Fibroblast of upper back skin (primary cell): ENCODE measurements at regions not wholly inside any gene's neighbourhood (a gene's known extent, or its start where the extent isn't known, plus 50 kb on each side); places are given as distances from the start of the nearest gene placed in this dataset.
A peak's percentile ranks its signal among the peaks of the same experiment; 100 is the strongest.

Source experiments
- DNase-seq: peaks from one replicate; pipeline ENCODE4 v3.0.0-alpha.2; 2013

DNA sequence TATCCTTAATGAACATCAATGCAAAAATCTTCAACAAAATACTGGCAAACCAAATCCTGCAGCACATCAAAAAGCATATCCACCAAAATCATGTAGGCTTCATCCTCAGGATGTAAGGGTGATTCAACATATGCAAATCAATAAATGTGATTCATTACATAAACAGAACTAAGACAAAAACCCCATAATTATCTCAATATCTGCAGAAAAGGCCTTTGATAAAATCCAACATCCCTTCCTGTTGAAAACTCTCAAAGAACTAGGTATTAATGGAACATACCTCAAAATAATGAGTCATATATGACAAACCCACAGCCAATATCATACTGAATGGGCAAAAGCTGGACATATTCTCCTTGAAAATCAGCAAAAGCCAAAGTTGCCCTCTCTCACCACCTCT, 54.6 kb upstream of the DEPDC1 start:
- no peak for DNase-seq

DNA sequence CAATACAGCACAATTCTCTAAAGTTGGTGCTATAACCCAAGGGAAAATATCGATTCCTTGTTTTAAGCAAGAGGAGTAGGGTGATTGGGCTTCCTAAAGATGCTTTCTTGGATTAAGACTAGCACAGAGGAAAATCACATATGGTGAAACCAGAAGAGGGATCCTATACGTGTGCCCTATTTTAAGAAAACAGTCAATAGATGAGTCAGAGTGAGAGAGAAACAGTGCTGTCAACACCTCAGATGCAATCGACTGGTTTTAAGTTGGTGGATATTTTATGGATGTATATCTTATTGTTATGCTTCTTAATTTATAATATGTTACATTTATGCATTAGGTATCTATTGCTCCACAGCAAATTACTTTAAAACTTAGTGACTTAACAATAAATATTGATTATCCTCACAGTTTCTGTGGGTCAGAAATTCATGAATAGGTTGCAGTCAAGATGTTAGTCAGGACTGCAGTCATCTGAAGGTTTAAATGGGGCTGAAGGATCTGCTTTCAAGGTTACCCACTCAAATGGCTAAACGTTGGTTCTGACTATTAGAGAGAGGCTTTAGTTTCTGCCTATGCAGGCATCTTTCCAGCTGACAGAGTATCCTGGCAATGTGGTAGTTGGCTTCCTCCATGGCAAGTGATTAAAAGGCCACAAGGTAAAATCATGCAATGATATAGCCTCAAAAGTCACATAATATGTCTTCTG, 61.6 kb upstream of the DEPDC1 start:
- DNase-seq = no peak

DNA sequence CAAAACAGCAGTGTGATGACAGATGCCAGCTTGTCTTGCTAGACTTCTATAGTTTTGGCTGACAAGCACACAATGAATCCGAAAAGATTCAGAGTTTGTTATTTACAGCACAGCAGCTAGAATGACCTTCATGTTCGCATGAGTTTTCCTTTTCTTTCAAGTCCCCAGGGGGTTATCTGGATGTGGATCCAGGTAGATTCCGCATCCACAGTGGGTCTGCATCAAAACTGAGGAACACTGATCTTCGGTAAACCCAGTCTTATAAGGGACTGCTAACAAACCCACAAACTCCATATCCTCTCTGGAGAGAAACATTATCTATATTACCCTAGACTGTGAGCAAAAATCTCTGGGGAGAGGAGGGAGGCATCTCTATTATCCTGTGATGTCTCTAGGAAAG, 69.0 kb upstream of the DEPDC1 start:
- DNase-seq = no peak

DNA sequence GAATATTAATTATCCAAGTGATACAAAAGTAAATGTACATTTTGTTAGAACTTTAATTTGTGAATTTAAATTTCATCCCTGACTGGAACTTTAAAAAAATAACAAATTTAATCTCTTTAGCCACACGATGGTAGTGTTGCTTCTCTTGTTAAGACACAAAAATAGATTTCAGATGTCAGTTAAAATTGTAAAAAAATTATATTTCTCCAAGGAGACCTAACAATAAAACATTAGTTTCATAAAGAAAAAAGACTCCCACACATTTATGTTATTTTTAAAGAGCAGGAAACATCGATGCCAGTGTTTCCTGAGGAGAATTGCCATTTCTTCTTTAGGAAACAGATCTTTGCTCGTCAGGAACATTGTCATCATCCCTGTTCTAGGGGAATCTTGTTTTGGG, 74.0 kb upstream of the DEPDC1 start:
- DNase-seq = no peak

DNA sequence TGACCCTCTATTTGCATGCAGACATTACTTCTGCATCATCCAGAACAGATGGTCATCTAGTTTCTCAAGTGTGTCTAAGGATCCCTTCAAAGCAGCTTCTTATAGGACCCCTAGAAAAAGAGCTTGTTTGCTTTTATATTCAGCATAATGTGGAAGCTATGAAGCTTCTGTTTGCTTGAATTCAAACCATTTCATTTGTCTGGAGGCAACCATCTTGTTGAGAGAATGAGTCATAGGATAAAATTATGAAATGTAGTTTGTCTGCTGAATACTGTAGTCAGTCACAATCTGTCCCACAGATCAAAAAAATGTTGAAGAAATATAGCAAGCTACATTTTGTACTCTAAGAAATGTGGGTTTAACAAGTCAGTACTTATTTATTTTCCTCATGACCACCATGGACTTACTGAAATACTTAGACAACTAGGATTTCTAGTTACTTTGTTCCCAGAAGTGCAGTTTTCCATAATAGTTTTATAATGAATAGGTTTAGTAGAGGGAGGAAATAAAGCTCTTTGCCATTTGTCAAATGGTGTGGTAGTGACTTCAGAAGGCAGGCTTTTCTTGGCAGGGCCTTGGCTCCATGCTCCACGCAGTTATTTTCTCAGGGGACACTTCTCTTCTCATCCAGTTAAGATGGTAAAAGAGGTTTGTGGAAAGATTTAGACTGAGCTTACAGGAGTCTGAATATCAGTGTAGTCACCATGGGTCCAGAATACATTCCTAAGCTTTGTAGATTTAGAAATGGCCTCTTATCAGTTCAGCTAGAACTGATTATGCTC, 74.8 kb upstream of the DEPDC1 start:
- DNase-seq = peak; percentile 16

DNA sequence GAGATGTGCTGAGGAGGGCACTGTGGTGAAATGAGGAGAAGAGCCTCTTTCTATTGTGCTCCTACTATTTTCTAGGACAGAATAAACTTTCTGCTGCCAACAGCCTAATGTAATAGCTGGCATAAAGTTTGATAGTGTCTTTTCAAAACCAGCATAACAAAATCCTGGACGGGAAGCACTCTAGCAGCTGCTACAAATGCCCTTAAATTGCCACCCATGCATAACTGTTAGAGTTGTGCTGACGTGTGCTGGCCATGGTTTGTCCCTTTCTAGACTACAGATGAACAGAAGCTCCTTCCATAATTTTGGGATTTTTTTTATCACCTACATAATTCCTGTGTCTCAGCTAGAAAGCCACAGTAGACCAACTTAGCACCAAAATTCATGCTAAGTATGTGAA, 88.5 kb upstream of the DEPDC1 start:
- no peak for DNase-seq

DNA sequence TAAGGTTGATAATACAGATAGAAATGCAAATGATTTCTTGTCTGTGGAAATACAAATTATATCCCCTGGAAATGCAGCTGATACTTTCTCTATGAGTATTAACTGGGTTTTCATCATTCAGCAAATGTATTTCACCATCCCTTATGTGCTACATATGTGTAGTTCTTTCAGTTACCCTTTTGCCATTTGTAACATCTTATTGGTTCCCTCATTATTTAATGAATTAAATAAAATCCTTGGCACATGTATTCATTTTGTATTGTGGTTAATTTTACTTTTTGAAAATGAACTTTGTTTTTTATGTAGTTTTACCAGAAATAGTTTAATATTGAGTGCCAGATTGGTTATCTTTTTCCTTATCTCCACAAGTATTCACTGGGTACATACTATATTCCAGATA, 89.9 kb upstream of the DEPDC1 start:
- DNase-seq = no peak

DNA sequence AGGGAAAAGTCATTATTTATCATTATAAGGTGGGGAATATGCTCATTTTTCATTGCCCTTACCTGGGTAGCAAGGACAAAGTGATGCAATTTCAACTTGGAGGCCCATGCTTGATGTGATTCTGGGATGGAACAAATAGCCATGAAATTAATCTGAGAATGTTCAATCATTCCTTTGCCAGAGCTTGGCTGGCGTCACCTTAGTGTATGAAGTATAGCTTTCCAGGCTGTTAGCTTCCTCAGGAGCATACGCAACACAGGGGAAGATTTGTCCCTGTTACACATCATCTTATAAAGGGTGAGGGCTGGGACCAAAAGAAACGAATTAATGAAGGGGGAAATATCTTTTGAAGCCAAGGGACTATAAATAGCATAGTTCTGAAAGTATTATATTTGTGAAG, 91.4 kb upstream of the DEPDC1 start:
- no peak for DNase-seq

DNA sequence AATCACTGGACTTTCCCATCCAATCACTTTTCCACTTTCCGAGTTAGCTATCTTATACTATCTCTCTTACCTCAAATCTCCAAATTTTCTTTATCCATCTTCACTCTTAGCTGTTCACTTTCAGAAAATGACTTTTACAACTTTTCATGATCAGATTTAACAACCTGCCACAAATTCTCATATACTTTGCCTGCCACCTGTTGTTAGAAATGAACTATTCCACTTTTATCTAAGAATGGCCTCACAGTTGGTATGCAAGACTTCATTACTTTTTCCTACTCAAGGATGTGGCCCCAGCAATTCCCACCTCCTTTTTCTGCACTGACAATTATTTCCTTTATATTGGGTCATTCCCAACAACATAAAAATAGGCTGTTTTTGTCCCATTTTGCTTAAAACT, 93.6 kb upstream of the DEPDC1 start:
- DNase-seq = no peak

DNA sequence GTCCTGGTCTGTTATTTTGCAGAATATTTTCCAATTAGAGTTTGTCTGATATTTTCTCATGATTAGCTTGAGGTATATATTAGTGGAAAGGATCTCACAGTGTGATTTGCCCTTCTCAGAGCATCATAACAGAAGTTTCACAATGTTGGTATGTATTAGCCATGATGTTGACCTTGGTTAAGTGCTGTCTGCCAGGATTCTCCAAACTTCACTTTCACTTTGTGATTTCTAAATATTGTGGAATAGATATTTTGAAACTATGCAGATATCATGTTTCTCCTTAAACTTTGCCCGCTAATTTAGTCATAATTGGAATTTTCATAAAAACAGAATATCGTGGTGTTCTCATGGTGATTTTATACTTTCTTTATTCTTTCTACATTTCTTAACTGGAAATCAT, 98.0 kb upstream of the DEPDC1 start:
- no peak for DNase-seq

DNA sequence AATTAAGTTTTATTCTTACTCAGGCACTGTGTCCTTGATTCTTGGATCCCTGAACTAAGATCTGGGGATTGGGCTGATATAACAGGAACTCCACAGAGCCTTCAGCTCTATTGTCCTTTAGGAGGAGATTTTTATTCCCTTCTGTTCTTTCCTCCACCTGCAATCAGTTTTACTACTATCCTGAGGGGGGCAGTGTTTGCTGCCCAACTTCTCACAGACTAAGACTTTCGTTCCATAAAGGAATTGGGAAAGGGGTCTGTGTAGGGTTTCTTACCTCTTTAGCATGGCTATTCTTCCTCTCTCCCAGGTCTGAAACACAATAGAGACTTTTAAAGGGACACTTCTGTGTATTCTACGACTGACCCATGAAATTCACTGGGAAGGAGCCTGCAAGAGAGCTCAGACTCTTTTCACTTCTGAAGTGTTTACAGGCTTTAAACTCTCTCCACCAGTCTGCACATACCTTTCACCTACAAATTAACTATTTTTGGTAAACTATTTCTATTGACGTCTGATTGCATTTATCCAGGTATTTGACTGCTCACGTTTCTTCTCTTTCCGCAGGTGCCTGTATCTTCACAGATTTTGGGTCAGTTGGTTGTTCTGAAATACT, 103.3 kb upstream of the DEPDC1 start:
- DNase-seq = peak; percentile 12

DNA sequence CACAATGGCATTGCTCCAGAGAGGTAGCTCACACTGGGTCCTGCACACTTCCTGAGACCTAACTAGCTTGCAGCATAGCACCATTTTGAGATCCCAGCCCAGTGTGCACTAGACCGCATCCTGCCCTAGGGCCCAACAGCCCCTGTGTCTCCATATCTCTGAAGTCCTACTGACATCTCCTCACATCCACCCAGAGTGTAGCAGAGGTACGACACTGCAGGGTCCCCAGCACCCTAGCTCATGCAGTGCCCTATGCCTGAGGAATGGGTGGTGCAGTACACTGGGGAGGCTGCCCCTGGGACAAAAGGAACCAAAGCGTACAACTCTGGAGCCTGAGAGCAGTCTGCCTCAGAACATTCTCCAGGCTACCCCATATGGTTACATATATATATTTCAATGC, 111.4 kb upstream of the DEPDC1 start:
- no peak for DNase-seq

DNA sequence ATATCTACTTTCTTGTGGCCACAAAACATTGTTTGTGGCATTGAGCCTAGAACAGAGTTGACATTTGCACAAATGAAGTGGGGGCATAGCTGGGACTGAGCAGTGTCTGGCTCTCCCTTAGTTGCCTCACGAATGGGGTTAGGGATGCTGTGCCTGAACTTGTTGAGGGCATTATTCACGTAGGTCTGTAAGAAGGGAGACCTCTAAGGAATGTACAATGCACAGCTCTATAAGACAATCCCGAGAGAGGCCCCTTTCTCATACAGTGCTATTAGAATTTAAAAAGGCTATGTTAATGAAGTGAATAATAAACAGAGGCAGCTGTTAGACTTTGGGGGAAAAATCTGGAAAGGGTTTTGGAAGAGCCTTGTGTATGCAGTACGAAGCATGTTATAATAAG, 118.4 kb upstream of the DEPDC1 start:
- no peak for DNase-seq

DNA sequence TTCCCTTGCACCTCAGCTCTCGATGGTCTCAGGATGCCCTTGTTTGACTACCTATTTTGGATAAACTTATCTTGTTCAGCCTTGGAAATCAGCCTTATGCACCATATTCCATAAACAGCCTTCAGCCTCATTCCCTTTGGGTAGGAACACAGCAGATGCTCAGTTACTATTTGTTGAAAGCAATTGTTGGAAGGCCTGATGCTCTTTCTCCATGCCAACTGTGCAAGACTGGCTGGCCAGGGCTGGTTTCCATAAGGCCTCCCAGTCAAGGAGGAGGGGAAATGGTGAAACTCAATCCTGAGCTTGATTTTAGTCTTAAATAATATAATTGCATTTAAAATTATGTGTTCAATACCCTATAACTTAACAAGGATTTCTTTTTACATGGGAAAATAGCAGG, 121.1 kb upstream of the DEPDC1 start:
- no peak for DNase-seq

DNA sequence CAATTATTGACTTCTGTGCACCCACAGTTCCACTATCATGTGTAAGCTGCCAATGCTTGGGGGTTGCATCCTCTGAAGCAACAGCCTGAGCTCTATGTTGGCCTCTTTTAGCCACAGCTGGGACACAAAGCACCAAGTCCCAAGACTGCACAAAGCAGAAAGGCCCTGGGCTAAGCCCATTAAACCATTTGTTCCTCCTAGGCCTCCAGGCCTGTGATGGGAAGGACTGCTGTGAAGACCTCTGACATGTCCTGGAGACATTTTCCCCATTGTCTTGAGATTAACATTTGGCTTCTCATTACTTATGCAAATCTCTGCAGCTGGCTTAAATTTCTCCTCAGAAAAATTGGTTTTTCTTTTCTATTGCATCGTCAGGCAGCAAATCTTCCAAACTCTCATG, 123.7 kb upstream of the DEPDC1 start:
- DNase-seq = no peak

DNA sequence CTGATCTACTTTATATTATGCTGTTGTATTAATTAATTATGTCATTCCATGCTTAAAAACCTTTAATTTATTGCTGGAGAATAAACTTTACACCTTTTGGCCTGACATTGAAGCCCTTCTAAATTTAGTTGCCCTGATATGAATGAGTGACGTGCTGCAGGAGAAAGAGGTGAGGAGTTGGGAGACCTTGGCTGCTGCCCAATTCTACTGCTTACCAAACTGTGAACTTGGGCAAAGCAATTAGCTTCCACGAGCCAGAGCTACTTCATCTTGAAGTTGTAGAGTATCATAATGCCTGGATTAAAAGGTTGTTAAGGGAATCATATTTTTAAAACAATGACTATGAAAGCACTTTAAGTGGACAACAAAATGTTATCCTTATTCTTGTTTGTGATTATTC, 126.8 kb upstream of the DEPDC1 start:
- no peak for DNase-seq

DNA sequence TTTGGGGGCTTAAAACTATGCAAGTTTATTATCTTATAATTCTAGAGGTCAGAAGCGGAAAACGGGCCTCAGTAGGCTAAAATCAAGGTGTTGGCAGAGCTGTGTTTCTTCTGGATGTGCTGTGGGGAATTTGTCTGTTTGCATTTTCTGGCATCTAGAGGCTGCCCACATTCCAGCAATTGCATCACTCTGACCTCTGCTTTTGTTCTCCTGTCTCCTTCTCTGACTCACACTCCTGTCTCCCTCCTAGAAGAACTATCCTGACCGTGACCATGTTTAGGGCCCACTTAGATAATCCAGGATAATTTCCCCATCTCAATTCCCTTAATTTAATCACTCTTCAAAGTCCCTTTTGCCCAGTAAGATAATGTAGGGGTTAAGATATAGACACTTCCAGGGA, 127.4 kb upstream of the DEPDC1 start:
- DNase-seq = peak; percentile 60

DNA sequence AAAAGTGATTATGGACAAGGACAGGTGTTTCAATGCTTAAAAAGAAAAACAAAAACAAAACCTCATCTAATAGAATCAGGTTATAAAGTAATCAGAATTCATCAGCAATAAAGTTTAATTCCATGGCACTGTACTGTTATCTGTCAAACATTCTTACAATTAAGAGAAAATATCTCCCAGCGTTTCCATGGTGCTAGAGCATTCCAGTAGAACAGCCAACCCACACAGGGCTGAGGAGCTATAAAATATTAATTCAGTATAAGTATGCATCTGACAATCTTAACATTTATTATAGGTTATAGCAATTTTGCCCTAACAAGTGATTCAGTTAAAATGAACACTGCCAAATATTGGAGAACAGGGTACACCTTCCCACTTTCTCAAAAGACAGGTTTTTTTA, 128.7 kb upstream of the DEPDC1 start:
- no peak for DNase-seq

DNA sequence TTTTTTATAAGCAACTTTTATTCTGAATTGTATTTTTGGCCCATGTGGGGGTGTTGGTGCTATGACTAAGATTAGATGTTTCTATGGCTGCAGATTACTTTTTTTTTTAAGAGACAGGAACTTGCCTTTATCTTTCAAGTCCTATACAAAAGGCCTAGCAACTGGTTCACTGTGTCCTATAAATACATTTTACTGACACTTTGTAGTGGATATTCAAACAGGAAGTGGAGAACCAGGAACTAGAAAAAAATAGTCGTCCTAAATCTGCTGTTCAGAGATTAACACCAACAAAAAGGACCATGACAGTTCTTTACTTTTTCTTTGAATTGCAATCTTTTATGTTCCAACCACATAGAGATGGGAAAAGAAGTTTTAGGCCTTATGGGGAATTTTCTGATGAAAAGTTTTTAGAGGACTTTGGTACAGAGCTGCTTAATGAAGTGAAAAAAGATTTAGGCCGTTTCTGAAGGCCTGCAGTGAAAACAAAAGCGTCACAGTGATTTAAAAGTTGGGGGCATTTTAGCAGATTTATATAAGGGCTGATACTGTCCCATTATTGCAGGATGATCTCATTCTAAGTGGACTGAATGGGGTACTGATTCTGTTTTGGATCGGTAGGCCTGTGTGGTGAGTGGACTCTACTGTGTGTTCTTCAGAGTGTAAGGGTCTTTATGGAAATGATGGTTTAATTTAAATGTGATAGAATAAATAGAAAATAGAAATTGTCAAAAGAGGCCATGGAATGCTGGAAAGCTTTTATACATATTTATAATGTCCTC, 136.4 kb upstream of the DEPDC1 start:
- no peak for DNase-seq

DNA sequence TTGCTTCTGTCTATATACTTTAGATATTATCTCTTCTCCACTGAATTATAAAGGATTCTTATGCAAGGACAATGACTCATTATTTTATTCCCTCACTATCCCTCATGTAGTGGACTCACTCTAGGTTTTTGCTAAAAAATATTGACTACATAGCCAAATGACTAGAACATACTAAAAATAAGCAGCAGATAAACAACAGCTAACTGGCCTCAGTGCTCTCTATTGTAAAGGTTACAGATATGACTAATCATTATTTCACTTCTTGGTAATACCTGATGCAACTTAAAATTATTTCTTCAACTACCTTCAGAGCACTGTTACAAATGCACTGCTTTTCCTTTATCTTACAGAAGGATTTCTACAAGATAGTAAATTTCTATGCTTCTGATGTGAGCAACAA, 147.6 kb upstream of the DEPDC1 start:
- no peak for DNase-seq

DNA sequence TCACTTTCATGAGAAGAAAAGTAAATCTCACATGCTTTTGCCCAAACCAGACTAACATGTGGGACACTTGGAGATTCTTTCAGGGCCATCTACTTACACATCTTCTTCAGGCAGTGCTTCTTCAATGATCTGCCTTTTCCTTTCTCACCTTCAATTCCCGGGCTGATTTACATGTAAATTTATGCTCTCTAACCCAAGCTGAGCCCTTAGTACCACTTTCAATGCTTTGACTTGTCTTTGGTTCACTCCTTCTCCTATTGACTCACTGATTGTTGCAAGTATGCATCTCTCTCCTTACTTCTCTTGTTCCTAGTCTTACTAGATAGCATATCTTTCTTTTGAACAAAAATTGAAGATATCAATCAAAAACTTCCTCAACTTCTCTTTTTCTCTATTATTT, 154.2 kb upstream of the DEPDC1 start:
- DNase-seq = no peak

DNA sequence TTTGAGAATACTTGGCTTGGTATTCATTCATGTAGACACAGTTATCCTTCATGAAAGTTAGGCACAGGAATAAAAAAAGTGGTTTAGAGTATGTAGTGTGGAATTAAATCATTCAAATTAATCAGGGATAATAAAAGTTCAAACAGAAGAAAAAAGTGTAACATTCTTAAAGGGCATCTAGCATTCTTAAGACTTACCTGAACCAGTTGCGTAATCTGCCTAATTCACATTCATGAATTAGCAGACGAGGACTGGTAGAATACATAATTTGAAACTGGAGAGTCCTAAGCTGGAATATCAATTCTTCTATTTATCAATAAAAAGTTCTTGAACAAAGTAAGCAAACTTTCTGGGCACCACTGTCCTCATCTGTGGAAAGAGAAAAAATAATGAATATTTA, 157.0 kb upstream of the DEPDC1 start:
- DNase-seq = no peak

DNA sequence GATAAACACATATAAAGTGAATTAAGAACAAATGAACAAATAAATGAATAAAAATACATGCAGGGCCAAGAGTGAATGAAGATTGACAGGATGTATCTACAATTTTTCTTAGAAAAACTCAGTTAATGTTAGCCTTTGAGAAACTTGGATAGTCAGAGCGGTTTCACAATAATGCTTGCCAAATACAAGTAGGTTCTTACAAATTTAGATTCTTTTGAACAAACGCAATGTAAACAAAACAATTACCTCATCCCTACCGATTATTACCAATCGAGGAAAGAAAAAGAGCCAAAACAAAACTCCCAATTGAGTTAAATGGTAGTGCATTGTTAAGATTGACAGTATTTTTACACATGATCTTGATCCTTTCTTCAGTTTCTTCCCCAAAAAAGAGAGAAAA, 176.9 kb upstream of the DEPDC1 start:
- no peak for DNase-seq

DNA sequence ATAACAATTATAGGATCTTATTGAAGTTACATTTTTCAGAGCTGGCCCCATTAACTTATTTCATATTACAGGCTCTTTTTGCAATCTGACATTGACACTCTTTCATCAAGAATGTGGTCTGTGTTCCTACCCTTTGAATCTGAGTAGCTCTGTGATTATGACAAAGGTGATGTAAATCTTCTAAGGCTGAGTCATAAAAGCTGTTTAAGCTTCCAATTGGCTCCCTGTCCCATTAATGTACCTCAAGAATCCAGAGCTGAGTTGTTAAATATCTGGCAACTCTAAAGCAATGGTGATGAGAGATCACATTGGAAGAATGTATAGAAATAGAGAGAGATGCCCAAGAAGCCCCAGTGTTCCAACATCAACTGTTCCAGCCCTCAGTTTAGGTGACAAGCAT, 178.5 kb upstream of the DEPDC1 start:
- DNase-seq = peak; percentile 16
